Non-pigmented ciliary epithelial cell (primary cell): ENCODE measurements at regions not wholly inside any gene's neighbourhood (a gene's known extent, or its start where the extent isn't known, plus 50 kb on each side); places are given as distances from the start of the nearest gene placed in this dataset.
"Not testable (repeated sequence)": the region's sequence is repeated elsewhere in the genome, so short reads cannot be mapped to it uniquely, and the experiment has no call there.

Source experiments
- DNase-seq: peaks from one replicate; pipeline ENCODE4 v3.0.0-alpha.2; 2010; ENCODE audit warnings: low read depth

DNA sequence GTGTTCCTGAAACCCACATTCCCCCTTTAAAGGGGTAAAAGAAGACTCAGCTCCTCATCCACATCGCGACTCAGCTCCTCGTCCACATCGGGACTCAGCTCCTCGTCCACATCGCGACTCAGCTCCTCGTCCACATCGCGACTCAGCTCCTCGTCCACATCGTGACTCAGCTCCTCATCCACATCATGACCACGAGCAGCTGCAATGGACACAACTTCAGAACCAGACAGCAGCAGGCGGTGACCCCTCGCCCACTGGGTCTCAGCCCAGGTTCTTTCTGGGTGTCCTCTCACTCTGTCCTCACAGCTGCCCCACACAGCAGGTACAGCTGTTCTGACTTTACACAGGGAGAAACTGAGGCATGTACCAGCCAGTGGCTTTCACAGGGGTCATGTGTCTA, 163.5 kb upstream of the SALL3 start:
- DNase-seq = no peak

DNA sequence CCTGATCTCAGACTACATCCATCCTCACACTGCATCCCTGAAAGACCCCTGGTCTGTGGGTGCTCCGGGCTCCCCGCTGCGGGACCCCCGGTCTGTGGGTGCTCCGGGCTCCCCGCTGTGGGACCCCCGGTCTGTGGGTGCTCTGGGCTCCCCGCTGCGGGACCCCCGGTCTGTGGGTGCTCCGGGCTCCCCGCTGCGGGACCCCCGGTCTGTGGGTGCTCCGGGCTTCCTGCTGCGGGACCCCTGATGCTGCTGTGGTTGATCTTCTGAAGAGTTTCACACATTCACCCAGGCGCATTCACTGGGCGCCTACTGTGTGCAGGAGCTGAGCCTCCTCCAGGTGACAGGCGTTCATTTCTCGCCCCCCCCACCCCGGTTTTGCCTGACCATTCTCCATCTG, 162.7 kb upstream of the SALL3 start:
- DNase-seq = no peak

DNA sequence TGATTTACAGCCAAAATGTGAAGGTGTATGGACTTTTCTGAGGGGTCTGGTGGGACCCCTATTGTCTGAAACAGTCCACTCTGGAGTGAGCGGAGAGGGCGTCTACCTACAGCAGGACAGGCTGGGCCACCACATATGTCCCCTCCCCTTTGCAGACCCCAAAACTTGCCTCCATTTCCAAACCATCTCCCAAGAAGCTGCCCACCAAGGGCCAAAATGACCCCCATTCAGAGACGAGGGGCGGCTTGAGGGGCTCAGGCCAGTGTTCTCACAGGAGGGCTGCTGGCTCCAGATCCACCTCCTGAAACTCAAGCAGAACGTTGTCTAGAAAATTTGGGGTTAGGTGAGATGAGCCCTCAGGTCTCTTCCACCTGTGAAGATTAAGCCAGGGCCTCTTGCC, 161.1 kb upstream of the SALL3 start:
- DNase-seq = no peak

DNA sequence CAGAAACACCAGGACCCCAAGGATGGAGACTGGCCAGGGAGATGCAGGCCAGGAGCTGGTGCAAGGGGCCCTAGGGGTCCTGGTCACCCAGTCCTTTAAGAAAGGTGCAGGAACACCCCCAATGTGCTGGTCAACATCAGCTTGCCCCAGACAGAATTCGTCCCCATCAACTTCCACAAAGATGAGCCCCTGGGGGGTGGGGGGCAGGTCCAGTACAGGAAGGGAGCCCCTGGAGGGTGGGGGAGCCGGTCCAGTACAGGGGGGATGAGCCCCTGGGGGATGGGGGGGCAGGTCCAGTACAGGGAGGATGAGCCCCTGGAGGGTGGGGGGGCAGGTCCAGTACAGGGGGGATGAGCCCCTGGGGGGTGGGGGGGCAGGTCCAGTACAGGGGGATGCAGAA, 160.7 kb upstream of the SALL3 start:
- no peak for DNase-seq

DNA sequence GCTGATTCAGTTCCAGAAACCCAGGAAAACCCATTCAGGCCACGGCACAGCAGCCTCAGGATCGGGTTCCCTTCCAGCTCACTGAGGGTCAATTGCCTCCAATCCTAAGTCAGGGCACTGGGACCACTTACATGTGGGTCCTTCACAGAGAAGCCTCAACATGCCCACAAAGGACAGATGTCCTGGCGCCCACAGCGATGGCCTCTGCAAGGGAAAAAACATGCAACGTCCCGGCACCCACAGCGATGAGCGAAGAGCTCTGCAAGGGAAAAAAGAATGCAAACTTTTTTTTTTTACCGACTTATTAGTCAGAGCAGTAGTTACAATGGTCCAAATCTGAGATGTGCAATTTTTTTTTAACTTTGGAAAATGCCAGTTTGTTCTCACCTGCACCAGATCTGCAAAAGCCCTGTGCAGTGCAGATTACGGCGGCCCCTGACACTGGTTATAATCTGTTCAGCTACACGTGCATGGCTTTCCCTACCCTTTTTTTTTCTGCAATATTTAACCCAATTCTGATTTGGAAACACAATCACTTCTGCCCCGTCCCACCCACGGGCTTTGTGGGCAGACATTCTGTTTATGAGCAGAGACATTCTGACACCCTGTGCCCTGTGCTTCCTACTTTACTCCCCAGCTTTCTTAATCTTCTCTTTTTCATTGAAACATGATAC, 159.3 kb upstream of the SALL3 start:
- DNase-seq = no peak

DNA sequence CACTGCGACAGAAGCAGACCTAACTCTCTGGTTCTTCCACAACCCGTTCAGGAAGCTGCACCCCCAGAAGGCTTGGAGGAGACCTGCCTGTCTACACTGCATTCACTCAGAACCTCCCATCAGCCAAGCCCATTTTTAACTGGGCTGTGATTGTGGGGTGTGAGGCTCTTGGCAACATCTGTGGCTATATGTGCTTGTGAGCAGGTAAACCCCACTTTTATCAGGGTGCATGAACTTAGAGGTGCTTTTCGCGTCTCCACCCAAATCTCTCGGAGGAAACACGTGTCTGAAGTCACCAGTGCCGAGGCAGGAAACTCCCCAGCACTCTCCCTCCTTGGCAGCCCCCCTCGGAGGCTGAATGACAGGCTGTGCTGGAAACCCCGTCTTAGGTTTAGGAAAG, 158.2 kb upstream of the SALL3 start:
- DNase-seq = no peak

DNA sequence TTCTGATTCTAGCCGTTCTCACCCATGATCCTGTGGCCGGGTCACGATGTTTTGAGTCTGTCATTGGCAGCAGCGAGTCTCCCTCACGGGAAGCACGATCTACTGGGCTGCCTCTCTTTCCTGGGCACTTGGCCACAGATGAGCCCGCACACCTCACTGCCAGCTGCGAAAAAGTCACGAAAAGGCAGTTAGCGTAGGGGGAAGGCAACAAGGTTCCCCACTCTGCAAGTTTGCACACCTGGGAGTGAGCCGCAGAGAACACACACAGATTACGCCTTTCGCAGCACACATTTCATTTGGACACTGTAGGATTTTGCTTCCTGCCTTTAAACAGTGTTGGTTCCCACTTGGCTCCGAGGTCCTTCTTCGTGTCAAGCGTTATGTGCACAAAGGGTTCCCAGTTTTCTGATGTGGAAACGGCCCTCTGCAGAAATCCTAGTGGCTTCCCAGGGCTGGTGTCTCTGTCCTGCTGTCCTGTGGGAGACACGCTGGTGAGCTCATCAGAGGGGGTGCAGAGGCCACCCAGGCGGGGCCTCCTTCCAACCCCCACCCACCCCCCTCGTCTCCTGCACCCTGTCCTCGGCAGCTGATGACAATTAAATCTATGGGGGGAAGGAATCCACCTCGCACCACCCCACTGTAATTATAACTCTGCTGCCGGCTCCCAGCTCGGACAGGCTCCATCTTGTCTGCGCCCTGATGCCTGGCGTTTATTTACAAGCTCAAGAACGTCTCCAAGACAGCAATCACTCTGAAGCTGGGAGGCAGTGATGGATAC, 157.3 kb upstream of the SALL3 start:
- no peak for DNase-seq

DNA sequence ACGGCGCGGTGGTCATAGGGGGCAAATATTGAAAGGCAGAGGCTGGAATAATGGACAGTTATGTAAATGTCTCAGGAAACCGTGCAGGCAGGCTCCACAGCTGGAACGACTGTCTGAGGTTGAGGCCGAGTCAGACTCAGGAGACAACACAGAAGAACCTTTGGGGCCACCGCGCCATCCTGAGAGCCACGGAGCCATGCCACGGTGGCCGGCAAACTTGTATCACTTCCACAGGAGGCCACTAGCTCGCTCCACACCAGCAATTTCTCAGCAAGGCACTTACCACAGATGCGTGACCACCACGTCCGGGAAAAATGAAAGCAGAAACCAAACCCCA, 156.7 kb upstream of the SALL3 start:
- DNase-seq = no peak

DNA sequence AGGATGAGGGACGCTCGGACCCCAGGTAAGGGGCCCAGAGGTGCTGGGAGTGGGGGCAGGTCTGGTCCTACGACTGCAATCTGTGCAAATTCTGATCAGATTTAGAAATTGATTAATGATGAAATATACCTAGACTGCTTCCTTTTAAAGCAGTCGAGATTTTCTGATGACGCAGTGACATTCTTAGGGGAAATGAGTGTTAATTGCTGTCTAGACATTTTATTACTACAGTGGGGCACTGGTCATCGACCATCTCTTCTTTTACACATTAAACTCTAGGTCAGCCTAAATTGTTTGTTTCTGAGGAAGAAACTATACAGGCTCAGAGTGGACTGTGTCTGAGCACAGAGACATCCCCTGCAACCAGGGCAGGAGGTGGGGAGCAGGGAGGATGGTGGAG, 154.4 kb upstream of the SALL3 start:
- DNase-seq = no peak

DNA sequence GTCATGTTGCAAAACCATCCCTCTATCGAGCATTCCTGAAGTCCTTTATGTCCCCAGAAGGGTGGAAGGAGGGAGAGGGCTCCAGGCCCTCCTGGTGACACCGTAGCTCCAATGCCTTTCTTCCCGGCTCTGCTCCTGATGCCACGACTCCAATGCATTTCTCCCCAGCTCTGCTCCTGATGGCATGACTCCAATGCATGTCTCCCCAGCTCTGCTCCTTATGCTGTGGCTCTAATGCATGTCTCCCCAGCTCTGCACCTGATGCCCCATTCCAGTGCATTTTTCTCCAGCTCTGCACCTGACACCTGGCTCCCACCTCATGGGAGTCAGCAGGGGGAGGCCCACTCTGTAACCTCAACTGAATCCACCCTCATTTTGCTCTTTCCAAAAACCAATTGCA, 153.0 kb upstream of the SALL3 start:
- no peak for DNase-seq

DNA sequence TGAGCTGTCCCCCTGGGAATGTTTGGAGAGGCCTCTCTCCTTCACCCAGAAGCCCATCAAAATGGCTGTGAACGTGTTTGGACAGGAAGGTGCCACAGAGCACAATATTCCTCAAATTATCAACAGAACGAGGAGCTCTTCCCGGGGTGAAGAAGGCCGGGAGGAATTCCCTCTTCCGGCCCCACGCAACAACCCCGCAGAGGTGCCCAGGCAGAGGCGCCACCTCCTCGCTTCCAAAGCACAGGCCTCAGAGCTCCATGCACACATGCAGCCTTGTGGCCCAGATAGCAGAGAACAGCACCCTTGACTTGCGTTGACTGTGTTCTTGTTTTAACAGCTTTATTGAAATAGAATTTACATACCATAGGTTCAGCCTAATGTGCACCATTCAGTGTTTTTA, 152.5 kb upstream of the SALL3 start:
- DNase-seq = no peak

DNA sequence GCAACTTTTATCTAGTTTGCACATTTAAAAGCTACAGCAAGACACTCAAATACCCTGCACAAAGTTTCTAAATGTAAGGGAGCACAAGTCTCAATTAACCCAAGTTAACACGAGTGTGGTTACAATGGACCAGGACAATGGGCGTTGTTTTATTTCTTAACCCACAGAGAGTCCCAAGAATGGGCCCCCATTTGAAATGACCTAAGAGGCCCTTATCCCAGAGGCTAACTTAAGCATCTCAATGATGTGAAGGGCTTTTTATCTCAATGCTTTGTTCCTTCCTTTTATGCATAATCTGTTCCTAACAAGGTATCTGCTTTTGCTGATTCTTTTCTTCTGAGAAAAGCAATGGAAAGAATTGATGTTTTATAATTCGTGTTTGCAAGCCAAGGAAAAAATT, 151.5 kb upstream of the SALL3 start:
- DNase-seq = no peak

DNA sequence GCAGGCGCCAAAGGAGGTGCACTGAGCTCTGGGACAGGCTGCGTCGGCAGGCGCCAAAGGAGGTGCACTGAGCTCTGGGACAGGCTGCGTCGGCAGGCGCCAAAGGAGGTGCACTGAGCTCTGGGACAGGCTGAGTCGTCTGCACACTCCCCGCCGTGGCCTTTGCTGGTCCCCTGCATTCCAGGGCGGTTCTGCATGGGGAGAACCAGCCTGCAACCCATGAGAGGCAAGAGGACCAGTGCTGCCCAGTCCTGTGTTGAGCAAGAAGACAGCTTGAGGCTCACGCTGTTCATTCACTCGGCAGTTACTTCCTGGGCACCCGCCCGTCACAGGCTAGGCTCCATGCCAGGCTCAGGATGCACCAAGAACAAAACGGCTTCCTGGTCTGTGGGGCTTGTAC, 150.6 kb upstream of the SALL3 start:
- DNase-seq = not testable (repeated sequence)

DNA sequence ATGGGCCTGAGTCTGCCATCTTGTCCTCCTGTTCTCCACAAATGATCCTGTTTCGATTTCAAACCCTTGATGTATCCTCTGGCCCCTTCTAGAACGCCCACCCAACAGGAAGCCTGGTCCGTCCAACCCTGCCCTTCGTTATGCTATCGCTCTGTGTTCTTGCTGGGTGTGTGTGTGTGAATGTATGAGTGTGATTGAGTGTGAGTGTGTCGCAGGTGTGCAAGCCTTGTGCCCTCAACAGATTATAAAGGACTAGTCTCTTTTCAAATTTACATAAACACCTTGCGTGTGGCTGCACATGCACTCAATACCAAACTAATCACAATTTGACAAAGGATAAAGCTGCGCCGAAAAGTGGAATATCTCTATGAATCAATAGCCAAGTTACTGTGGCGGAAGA, 149.5 kb upstream of the SALL3 start:
- no peak for DNase-seq

DNA sequence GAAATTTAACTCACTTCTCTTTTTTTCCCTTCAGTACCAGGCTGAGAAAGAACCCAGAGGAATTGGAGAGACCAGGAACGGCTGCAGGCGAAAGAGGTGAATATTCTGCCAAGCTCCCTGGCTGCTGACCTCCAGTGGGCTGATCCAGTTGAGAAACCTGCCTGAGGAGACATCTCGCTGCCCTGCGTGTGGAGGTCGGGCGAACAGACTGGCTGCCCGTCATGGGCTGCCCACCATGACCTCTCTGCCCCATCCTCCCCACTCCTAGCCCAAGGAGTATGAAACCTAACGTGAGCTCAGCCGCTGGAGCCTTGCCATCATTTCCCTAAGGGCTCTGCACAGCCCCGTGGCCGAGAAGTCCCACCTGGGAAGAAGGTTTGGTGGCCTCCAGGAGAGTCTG, 148.8 kb upstream of the SALL3 start:
- DNase-seq = no peak

DNA sequence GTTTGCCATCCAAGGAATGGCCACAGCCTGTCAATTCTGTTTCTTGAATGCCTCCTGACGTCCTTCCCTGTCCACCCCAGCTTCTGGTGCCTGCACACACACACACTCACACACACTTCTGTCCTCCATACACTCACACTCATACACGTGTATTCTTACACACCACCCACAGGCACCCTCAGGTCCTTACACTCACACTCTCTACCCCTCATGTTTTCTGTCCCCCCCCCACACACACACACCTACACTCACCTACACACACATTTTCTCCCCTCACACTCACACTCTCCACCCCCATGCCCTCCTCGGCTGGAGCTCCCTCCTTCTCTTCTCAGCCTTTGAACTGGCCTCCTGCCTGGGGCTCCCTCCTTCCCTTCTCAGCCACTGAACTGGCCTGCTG, 148.0 kb upstream of the SALL3 start:
- DNase-seq = no peak

DNA sequence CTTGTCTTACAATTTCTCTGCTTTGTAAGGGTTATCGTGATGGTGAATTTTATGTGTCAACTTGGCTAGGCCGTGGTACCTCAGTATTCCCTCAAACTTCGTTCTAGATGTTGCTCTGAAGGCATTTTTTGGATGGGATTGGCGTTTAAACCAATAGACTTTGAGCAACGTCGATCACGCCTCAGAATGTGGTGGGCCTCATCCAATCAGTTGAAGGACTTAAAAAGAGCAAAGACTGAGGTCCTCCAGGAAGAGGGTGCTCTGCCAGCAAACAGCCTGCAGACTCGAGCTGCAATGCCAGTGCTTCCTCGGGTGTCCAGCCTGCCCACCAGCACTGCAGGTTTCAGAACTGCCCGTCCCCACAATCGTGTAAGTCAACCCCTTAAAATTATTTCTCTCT, 145.8 kb upstream of the SALL3 start:
- DNase-seq = no peak

DNA sequence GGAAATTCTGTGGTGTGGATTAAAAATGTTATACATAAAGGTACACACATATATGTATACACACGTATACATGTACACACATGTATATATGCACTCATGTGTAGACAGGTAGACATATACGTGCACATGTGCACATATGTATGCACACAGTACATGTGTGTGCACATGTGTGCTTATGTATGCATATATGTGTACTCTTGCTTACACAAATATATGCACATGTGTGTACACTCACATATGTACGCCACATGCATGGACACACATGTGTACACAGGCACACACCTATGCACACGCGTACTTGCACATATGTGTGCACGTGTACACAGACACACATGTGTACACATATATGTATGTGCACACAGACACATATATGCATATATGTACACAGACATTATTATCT, 142.8 kb upstream of the SALL3 start:
- no peak for DNase-seq

DNA sequence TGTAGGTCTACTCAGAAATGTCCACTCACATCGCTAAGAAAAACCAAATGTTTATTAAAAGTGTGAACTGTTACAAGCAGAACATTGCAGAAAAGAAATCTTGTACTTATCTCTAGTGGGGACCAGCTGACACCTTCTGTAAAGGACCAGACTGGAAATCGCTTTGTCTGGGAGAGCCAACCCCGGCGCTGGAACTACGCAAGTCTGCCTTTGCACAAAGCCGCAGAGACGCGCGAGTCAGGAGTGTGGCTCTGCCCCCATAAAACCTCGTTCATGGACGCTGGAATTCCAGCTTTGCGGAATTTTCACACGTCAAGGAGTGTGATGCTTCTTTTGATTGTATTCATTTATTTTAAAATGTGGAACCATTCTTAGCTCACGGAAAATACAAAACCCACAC, 141.9 kb upstream of the SALL3 start:
- DNase-seq = no peak

DNA sequence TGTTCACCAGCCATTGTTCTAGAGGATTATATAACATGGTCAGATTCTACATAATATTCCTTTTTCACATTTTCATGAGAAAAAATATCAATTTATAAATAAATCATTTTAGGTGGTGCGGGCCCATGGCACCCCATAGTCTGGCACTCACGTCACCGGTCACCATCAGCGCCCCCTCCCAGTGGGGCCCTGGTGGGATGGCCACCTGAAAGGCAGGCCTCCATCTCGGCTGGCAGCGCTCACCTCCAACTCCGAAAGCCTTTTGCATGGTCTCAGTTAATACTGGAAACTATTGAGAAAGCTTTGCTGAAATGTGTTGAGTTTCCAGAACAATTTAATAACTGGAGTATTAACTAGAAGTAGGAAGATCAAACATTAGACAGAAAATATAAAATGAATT, 141.4 kb upstream of the SALL3 start:
- no peak for DNase-seq

DNA sequence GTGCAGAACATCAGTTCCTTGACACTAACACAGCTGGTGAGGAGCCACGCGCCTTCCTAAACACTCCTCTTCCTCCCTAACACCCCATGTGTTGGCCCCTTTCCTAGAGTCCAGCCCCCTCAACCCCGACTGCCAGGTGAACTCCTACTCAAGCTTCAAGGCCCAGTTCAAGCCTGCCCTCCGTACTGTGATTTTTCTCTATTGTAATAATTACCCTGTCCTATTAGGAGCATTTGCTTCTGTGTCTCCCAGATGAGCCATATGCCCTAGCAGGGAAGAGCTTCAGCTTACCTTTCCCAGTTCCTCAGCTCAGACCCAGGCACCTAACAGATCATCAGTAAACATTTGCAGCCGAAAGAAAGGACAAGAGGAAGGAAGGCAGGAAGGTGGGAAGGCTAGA, 130.6 kb upstream of the SALL3 start:
- DNase-seq = no peak

DNA sequence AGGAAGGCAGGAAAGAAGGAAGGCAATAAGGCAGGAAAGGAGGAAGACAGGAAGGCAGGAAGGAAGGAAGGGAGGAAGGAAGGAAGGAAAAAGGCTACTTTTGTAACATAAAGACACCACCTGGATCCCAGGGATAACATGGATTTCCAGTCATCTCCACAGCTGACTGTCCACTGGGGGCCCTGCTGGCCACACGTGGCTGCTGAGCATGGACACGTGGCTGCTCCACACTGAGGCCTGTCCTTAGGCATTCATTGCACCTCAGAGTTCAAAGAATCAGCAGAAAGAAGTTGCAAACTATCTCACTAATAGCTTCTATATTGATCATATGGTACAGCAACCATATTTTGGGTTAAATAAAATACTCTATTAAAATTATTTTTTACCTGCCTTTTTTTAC, 130.2 kb upstream of the SALL3 start:
- no peak for DNase-seq

DNA sequence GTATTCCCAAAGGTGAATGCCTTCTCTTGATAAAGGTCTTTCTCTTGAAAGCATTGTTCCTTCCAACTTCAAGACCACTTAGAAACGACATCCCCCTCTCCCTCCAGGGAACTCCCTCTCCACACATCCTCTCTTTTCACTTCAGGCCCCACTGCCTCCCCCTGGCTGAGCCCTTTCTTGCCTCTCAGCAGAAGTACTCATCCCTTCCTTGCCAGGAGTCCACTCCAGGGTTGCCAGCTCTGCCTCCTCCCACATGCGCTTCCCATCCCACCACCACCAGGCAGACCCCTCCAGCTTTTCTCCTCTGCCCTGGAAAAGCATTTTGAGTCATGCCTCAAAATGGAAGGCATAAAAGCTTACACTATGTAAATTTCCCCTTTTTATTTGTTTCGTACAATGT, 126.3 kb upstream of the SALL3 start:
- no peak for DNase-seq

DNA sequence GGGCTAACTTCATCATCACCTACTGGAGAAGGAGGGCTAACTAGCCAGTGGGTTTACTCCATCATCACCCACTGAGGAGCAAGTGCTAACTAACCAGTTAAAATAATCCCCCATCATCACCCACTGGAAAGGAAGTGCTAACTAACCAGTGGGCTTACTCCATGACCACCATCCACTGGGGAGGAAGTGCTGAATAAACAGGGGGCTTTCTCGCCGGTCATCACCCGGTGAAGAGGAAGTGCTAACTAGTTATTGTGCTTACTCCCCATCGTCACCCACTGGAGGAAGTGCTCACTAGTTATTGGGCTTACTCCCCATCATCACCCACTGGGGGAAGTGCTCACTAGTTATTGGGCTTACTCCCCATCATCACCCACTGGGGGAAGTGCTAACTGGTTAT, 124.4 kb upstream of the SALL3 start:
- DNase-seq = no peak
